ENCODE measurements at regions not wholly inside any gene's neighbourhood (a gene's known extent, or its start where the extent isn't known, plus 50 kb on each side); places are given as distances from the start of the nearest gene placed in this dataset.
"Not testable (repeated sequence)": the region's sequence is repeated elsewhere in the genome, so short reads cannot be mapped to it uniquely, and the experiment has no call there.

DNA sequence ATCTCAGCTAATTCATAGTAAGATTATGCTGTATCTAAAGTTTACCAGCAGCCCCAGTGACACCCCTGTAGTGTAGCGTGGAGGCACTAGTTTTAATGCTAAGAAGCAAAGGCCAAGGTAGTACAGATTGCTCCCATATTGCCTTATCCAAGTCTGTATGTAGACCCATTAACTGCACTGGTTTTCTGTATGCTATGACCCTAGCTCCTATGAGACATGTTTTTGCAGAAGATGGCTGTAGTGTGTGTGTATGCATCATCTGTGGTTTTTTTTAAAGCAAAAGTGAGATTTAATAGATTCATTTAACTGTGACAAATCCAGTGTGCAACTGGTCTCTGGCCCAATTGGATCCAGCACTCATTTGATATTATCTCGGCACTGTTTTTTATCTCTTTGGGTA is 86.5 kb downstream of the HAUS1 start:
- no peak overlapping the region for H3K9ac ChIP-seq (ENCODE audit: low read length)
- peaks cover 3 to 7% of the 10 kb centered on the region in 2 experiments for H3K4me1 ChIP-seq (ENCODE audit: control insufficient read depth in 1 of 2, insufficient read depth in 2 of 2, low read length in 2 of 2)
- no peak overlapping the region for H3K4ac ChIP-seq (ENCODE audit: low read depth, low read length)
- WGBS (ENCODE audit: extremely low coverage, insufficient coverage, insufficient read length) = no CpG with 5 or more reads among the region's 2 CpGs
- H3K4me2 ChIP-seq (ENCODE audit: low read length) = no peak overlapping the region
- peaks cover 2% of the 10 kb centered on the region for H3K79me2 ChIP-seq (ENCODE audit: control insufficient read depth, insufficient read depth, low read length, poor library complexity)
- no peak overlapping the region for H3K18ac ChIP-seq (ENCODE audit: low read length)
- H4K91ac ChIP-seq (ENCODE audit: low read depth, low read length) = no peak overlapping the region
- no peak overlapping the region for H2BK120ac ChIP-seq (ENCODE audit: insufficient read depth, low read length, poor library complexity)
- no peak overlapping the region for H3K4me3 ChIP-seq (ENCODE audit: low read depth, low read length)
- H3K27me3 ChIP-seq (ENCODE audit: insufficient read depth, low read length) = no peaks in the 10 kb centered on the region
- H3K36me3 ChIP-seq (ENCODE audit: control insufficient read depth in 1 of 2, insufficient read depth in 2 of 2, low read length in 2 of 2) = peaks cover 0 to 2% of the 10 kb centered on the region in 2 experiments
- no peak overlapping the region for H2BK5ac ChIP-seq (ENCODE audit: low read depth, low read length, poor library complexity)
- H3K14ac ChIP-seq (ENCODE audit: low read length) = no peak overlapping the region
- H3K79me1 ChIP-seq (ENCODE audit: low read length) = peaks cover 3% of the 10 kb centered on the region
- no peak for DNase-seq
- H3K9me3 ChIP-seq (ENCODE audit: insufficient read depth, low read depth, low read length) = no peaks in the 10 kb centered on the region
- no peak overlapping the region for H3K27ac ChIP-seq (ENCODE audit: low read depth, low read length)
- H4K12ac ChIP-seq (ENCODE audit: low read depth, low read length) = no peak overlapping the region
- no peak overlapping the region for H2BK12ac ChIP-seq (ENCODE audit: low read length)
- no peak overlapping the region for H2AFZ ChIP-seq (ENCODE audit: insufficient read depth, low read length, poor library complexity)
- H4K8ac ChIP-seq (ENCODE audit: low read depth, low read length) = no peak overlapping the region
- no peak overlapping the region for H3K23ac ChIP-seq (ENCODE audit: low read length)
- no peak overlapping the region for H2AK5ac ChIP-seq (ENCODE audit: low read length)

DNA sequence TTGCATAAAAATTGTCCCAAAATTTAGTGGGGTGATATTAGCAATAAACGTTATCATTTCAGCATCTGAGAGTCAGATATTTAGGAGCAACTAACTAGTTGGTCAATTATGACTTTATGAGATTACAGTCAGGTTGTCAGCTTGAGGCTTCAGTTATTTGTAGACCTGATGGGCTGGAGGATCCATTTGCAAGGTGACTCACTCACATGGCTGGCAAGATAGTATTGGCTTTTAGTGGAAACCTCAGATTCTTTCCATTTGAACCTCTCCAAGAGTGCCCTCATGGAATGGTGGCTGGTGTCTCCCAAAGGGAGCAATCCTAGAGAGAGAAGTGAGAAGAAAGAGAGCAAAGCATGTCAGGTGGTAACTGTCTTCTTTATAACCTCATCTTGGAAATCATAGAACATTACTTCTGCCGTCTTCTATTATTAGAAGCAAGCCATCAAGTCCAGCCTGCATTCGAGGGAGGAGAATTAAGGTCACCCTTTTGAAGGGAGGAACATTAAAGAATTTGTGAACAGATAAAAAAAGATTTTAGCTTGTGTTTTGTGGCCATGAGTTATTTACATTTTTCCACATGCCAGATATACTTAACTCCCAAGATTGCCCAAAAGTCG is 92.5 kb downstream of the HAUS1 start:
- Histone ChIP-seq H3K4me2 (ENCODE audit: low read length) (no peak overlapping the region), H3K36me3 (ENCODE audit: control insufficient read depth in 1 of 2, insufficient read depth in 2 of 2, low read length in 2 of 2) (peaks cover 0 to 2% of the 10 kb centered on the region in 2 experiments), H2BK5ac (ENCODE audit: low read depth, low read length, poor library complexity) (no peak overlapping the region), H4K8ac (ENCODE audit: low read depth, low read length) (no peak overlapping the region), H3K79me2 (ENCODE audit: control insufficient read depth, insufficient read depth, low read length, poor library complexity) (peaks cover 6% of the 10 kb centered on the region), H3K4ac (ENCODE audit: low read depth, low read length) (no peak overlapping the region), H3K23ac (ENCODE audit: low read length) (no peak overlapping the region), H2AK5ac (ENCODE audit: low read length) (no peak overlapping the region), H3K18ac (ENCODE audit: low read length) (no peak overlapping the region), H3K14ac (ENCODE audit: low read length) (no peak overlapping the region), H2BK120ac (ENCODE audit: insufficient read depth, low read length, poor library complexity) (no peak overlapping the region), H2BK12ac (ENCODE audit: low read length) (no peak overlapping the region), H3K27ac (ENCODE audit: low read depth, low read length) (no peak overlapping the region), H4K12ac (ENCODE audit: low read depth, low read length) (no peak overlapping the region), H2AFZ (ENCODE audit: insufficient read depth, low read length, poor library complexity) (no peak overlapping the region), H3K9me3 (ENCODE audit: insufficient read depth, low read depth, low read length) (no peaks in the 10 kb centered on the region), H3K9ac (ENCODE audit: low read length) (no peak overlapping the region), H3K79me1 (ENCODE audit: low read length) (peaks cover 5% of the 10 kb centered on the region), H3K27me3 (ENCODE audit: insufficient read depth, low read length) (no peaks in the 10 kb centered on the region), H3K4me1 (ENCODE audit: control insufficient read depth in 1 of 2, insufficient read depth in 2 of 2, low read length in 2 of 2) (peaks cover 5 to 7% of the 10 kb centered on the region in 2 experiments), H4K91ac (ENCODE audit: low read depth, low read length) (no peak overlapping the region), H3K4me3 (ENCODE audit: low read depth, low read length) (no peak overlapping the region)
- no CpG with 5 or more reads among the region's 4 CpGs for WGBS (ENCODE audit: extremely low coverage, insufficient coverage, insufficient read length)
- peak; percentile 8 to 52 for DNase-seq

DNA sequence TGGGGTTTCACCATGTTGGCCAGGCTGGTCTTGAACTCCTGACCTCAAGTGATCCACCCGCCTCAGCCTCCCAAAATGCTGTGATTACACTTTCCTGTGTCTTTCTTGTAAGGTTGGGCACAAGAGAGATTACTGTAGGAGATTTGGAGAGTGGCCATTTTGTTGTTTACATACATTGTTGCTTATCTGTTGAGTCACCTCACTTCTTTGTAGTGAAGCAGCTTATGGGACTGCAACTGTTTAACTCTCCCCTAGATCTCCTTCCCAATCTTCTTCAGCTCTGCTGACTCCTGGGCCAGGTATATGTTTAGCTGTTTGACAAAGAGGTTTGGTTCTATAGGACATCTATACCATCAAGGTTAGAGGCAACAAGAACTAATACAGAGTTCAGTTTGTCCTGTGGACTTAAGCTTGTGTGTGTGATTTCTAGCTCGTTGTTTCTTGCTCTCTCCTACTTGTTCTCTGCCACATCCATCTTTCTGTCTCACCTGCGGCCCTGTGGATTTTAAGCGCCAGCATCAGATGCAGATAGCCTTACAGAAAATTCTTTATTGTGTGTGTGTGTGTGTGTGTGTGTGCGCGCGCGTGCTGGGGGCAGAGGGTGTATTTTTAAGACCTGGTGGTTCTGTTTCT is 95.4 kb downstream of the HAUS1 start:
- H4K8ac ChIP-seq (ENCODE audit: low read depth, low read length) = no peak overlapping the region
- no peak overlapping the region for H2BK120ac ChIP-seq (ENCODE audit: insufficient read depth, low read length, poor library complexity)
- H3K9me3 ChIP-seq (ENCODE audit: insufficient read depth, low read depth, low read length) = no peaks in the 10 kb centered on the region
- no peak overlapping the region for H3K4me2 ChIP-seq (ENCODE audit: low read length)
- H2AK5ac ChIP-seq (ENCODE audit: low read length) = no peak overlapping the region
- no peak overlapping the region for H4K12ac ChIP-seq (ENCODE audit: low read depth, low read length)
- no peak overlapping the region for H3K23ac ChIP-seq (ENCODE audit: low read length)
- H3K14ac ChIP-seq (ENCODE audit: low read length) = no peak overlapping the region
- no peaks in the 10 kb centered on the region for H3K27me3 ChIP-seq (ENCODE audit: insufficient read depth, low read length)
- H3K4ac ChIP-seq (ENCODE audit: low read depth, low read length) = no peak overlapping the region
- H3K18ac ChIP-seq (ENCODE audit: low read length) = no peak overlapping the region
- WGBS (ENCODE audit: extremely low coverage, insufficient coverage, insufficient read length) = no CpG with 5 or more reads among the region's 8 CpGs
- no peak overlapping the region for H2BK12ac ChIP-seq (ENCODE audit: low read length)
- peaks cover 4% of the 10 kb centered on the region for H3K79me2 ChIP-seq (ENCODE audit: control insufficient read depth, insufficient read depth, low read length, poor library complexity)
- peak; percentile 7 to 66 for DNase-seq
- no peak overlapping the region for H2AFZ ChIP-seq (ENCODE audit: insufficient read depth, low read length, poor library complexity)
- H4K91ac ChIP-seq (ENCODE audit: low read depth, low read length) = peak overlapping the region; percentile 54
- H3K27ac ChIP-seq (ENCODE audit: low read depth, low read length) = peak overlapping the region; percentile 61
- peaks cover 2% of the 10 kb centered on the region for H3K79me1 ChIP-seq (ENCODE audit: low read length)
- no peaks in the 10 kb centered on the region for H3K36me3 ChIP-seq (ENCODE audit: control insufficient read depth in 1 of 2, insufficient read depth in 2 of 2, low read length in 2 of 2)
- no peak overlapping the region for H3K9ac ChIP-seq (ENCODE audit: low read length)
- H2BK5ac ChIP-seq (ENCODE audit: low read depth, low read length, poor library complexity) = no peak overlapping the region
- H3K4me1 ChIP-seq (ENCODE audit: control insufficient read depth in 1 of 2, insufficient read depth in 2 of 2, low read length in 2 of 2) = peaks cover 0 to 2% of the 10 kb centered on the region in 2 experiments
- H3K4me3 ChIP-seq (ENCODE audit: low read depth, low read length) = no peak overlapping the region

- peak; percentile 17 to 44 for DNase-seq
- H3K79me2 ChIP-seq (ENCODE audit: control insufficient read depth, insufficient read depth, low read length, poor library complexity); H4K12ac ChIP-seq (ENCODE audit: low read depth, low read length); H2BK12ac ChIP-seq (ENCODE audit: low read length); H3K4ac ChIP-seq (ENCODE audit: low read depth, low read length); H3K4me2 ChIP-seq (ENCODE audit: low read length); H3K9ac ChIP-seq (ENCODE audit: low read length); H3K79me1 ChIP-seq (ENCODE audit: low read length); H3K14ac ChIP-seq (ENCODE audit: low read length); H3K18ac ChIP-seq (ENCODE audit: low read length); H3K36me3 ChIP-seq (ENCODE audit: control insufficient read depth in 1 of 2, insufficient read depth in 2 of 2, low read length in 2 of 2); H2BK120ac ChIP-seq (ENCODE audit: insufficient read depth, low read length, poor library complexity); H3K27ac ChIP-seq (ENCODE audit: low read depth, low read length); H2BK5ac ChIP-seq (ENCODE audit: low read depth, low read length, poor library complexity); H3K9me3 ChIP-seq (ENCODE audit: insufficient read depth, low read depth, low read length); H3K4me1 ChIP-seq (ENCODE audit: control insufficient read depth in 1 of 2, insufficient read depth in 2 of 2, low read length in 2 of 2); H2AFZ ChIP-seq (ENCODE audit: insufficient read depth, low read length, poor library complexity); H3K27me3 ChIP-seq (ENCODE audit: insufficient read depth, low read length); H3K23ac ChIP-seq (ENCODE audit: low read length); H3K4me3 ChIP-seq (ENCODE audit: low read depth, low read length): not testable (repeated sequence)
- no CpG with 5 or more reads among the region's 11 CpGs for WGBS (ENCODE audit: extremely low coverage, insufficient coverage, insufficient read length)
- H4K8ac ChIP-seq (ENCODE audit: low read depth, low read length) = peak overlapping the region; percentile 28
- peak overlapping the region; percentile 24 for H4K91ac ChIP-seq (ENCODE audit: low read depth, low read length)
- peak overlapping the region; percentile 54 for H2AK5ac ChIP-seq (ENCODE audit: low read length)
Measured at GRCh38 chr18:46200178-46201055, 96.2 kb downstream of the HAUS1 start.
